K562 (cell line): ENCODE measurements at regions not wholly inside any gene's neighbourhood (a gene's known extent, or its start where the extent isn't known, plus 50 kb on each side); places are given as distances from the start of the nearest gene placed in this dataset.

Source experiments
- ATAC-seq: fragments of 200-7000 bp; cut with Tn5 transposase; 3 replicates; pipeline ENCODE4 v1.9.1; 2020; ENCODE audit warnings: moderate library complexity
- BruUV-seq: library from RNA; stranded (reverse); fragments of 400-500 nt; replicated peaks from 2 replicates; lab custom pipeline; 2021; lab: Mats Ljungman, UMichigan
- CTCF ChIA-PET: fragments of 300-600 bp; formaldehyde crosslinking; extraction: SDS; loops from one replicate; lab custom pipeline; 2021; ENCODE audit warnings: low intra/inter-chr PET ratio; lab: Yijun Ruan, JAX
- POLR2A ChIA-PET: fragments of 300-600, 350-650 bp; sonication (Branson Sonifier 250); formaldehyde crosslinking; extraction: SDS; loops from one replicate; lab custom pipeline; 2021; ENCODE audit warnings: antibody characterized with exemption, inconsistent platforms; lab: Yijun Ruan, JAX
- DNase-seq, 4 experiments: peaks; one replicate each; pipeline versions ENCODE4 v3.0.0 to v3.0.0-alpha.2; 2011 to 2018; ENCODE audit warnings: low spot score in 3 of 4, mixed read lengths in 3 of 4; ENCODE audit errors: extremely low read depth in 1 of 4
- FAIRE-seq: peaks from 2 replicates; lab custom pipeline; 2011; peaks lifted over from hg19 to GRCh38; lab: Jason Lieb, UNC
- H2AFZ ChIP-seq: 2 replicates; pipeline ENCODE4 v1.6.0; 2011; ENCODE audit warnings: low read depth, low read length, control low read depth, inconsistent platforms
- H3K27ac ChIP-seq: fragments of 200-600 bp; 3 replicates; pipeline ENCODE4 v1.8.0; 2011; ENCODE audit warnings: low read depth, mild to moderate bottlenecking, control low read depth, inconsistent platforms, low read length, moderate library complexity, mixed read lengths; ENCODE audit errors: extremely low read depth
- H3K27me3 ChIP-seq, 2 experiments: fragments of 300-600 bp in 1 of 2; 2 replicates in 1 of 2; 3 replicates in 1 of 2; pipeline versions ENCODE4 v1.6.0 to v1.8.0; 2011; ENCODE audit warnings: inconsistent platforms in 2 of 2, low read length in 2 of 2, mild to moderate bottlenecking in 1 of 2, mixed read lengths in 1 of 2, moderate library complexity in 1 of 2; ENCODE audit not compliant: control insufficient read depth in 2 of 2, insufficient read depth in 2 of 2
- H3K36me3 ChIP-seq: fragments of 300-600 bp; 3 replicates; pipeline ENCODE4 v1.8.0; 2011; ENCODE audit warnings: mild to moderate bottlenecking, low read length, inconsistent platforms; ENCODE audit not compliant: control insufficient read depth, insufficient read depth
- H3K4me1 ChIP-seq, 2 experiments: fragments of 200-600 bp in 1 of 2; replicated peaks in 1 of 2; 2 replicates in 1 of 2; 3 replicates in 1 of 2; pipeline versions ENCODE4 v1.5.1 to v1.8.0; 2011; ENCODE audit warnings: inconsistent platforms in 2 of 2, low read length in 2 of 2, mild to moderate bottlenecking in 1 of 2, mixed read lengths in 1 of 2, moderate library complexity in 1 of 2; ENCODE audit not compliant: control insufficient read depth in 2 of 2, insufficient read depth in 2 of 2
- H3K4me2 ChIP-seq: 2 replicates; pipeline ENCODE4 v1.6.1; 2011; ENCODE audit warnings: low read length, control low read depth, inconsistent platforms, mixed read lengths; ENCODE audit not compliant: insufficient read depth
- H3K4me3 ChIP-seq: fragments of 200-600 bp; sonication (generic), shearing (Covaris generic); 2 replicates; pipeline ENCODE4 v1.5.1; 2016; ENCODE audit warnings: control low read depth, inconsistent platforms
- H3K79me2 ChIP-seq: fragments of 200-600 bp; 3 replicates; pipeline ENCODE4 v1.8.0; 2011; ENCODE audit warnings: low read length, inconsistent platforms; ENCODE audit not compliant: control insufficient read depth, insufficient read depth
- H3K9ac ChIP-seq, 2 experiments: 2 replicates each; pipeline versions ENCODE4 v1.6.0 to v1.6.1; 2011; ENCODE audit warnings: low read depth in 2 of 2, low read length in 2 of 2, control low read depth in 1 of 2, inconsistent platforms in 1 of 2, mild to moderate bottlenecking in 1 of 2, mixed read lengths in 1 of 2; ENCODE audit not compliant: insufficient read depth in 1 of 2
- H3K9me1 ChIP-seq: one replicate; pipeline ENCODE4 v1.6.0; 2011; ENCODE audit warnings: inconsistent platforms, mild to moderate bottlenecking, low read length, moderate library complexity; ENCODE audit not compliant: control insufficient read depth, insufficient read depth
- H3K9me3 ChIP-seq: replicated peaks from 2 replicates; pipeline ENCODE4 v1.5.1; 2011; ENCODE audit warnings: low read depth, low read length, inconsistent platforms; ENCODE audit not compliant: control insufficient read depth, insufficient read depth
- H4K20me1 ChIP-seq: replicated peaks from 2 replicates; pipeline ENCODE4 v1.6.1; 2011; ENCODE audit warnings: low read length, inconsistent platforms, mixed read lengths; ENCODE audit not compliant: control insufficient read depth, insufficient read depth
- CHD1 ChIP-seq: fragments of 200-600 bp; sonication (generic); IDR thresholded peaks from one replicate; pipeline ENCODE4 v1.6.1; 2012; ENCODE audit warnings: mild to moderate bottlenecking, moderate library complexity, low read length, inconsistent platforms
- CHD7 ChIP-seq: fragments of 200-600 bp; sonication (generic); IDR thresholded peaks from one replicate; pipeline ENCODE4 v1.6.1; 2012; ENCODE audit warnings: mild to moderate bottlenecking, low read depth, low read length, inconsistent platforms
- CREB3L1 ChIP-seq: fragments of 450-650 bp; IDR thresholded peaks from 2 replicates; pipeline ENCODE4 v1.6.1; 2014; ENCODE audit warnings: low read depth, mild to moderate bottlenecking, moderate library complexity, borderline replicate concordance
- E2F3 ChIP-seq: fragments of 250-450 bp; sonication (Bioruptor Pico); IDR thresholded peaks from 2 replicates; pipeline ENCODE4 v1.4.0; 2020; ENCODE audit warnings: mild to moderate bottlenecking
- ETV5 ChIP-seq: sonication (generic); formaldehyde crosslinking; IDR thresholded peaks from 2 replicates; pipeline ENCODE4 v1.4.0; 2020; ENCODE audit warnings: low read depth, mild to moderate bottlenecking, missing genetic modification reagents
- KDM4B ChIP-seq, 2 experiments: fragments of 450-650 bp in 1 of 2; sonication (generic) in 1 of 2; IDR thresholded peaks; 2 replicates each; pipeline ENCODE4 v1.6.1; 2016 to 2017; ENCODE audit warnings: borderline replicate concordance in 2 of 2, antibody characterized with exemption in 1 of 2, low read depth in 1 of 2, mild to moderate bottlenecking in 1 of 2
- NUFIP1 ChIP-seq: fragments of 450-650 bp; IDR thresholded peaks from 2 replicates; pipeline ENCODE4 v1.6.1; 2018; ENCODE audit not compliant: partially characterized antibody
- POLR3G ChIP-seq: IDR thresholded peaks from 2 replicates; pipeline ENCODE4 v1.6.1; 2011; ENCODE audit not compliant: insufficient read length, insufficient replicate concordance; ENCODE audit errors: extremely low read depth
- TRIM28 ChIP-seq: fragments of 450-650 bp; IDR thresholded peaks from 2 replicates; pipeline ENCODE4 v1.6.1; 2017
- ZNF253 ChIP-seq: fragments of 250-450 bp; sonication (Bioruptor Pico); conservative IDR thresholded peaks from 2 replicates; pipeline ENCODE4 v1.6.1; 2021; ENCODE audit warnings: mild to moderate bottlenecking
- WGBS: fragments of 100-300 bp; shearing (Covaris generic); methylation state at CpG from one replicate; pipeline ENCODE4 v1.1.6; 2016; ENCODE audit warnings: low coverage, mixed read lengths; ENCODE audit not compliant: insufficient coverage; ENCODE audit errors: missing lambda C conversion rate; 5-methylcytosine and 5-hydroxymethylcytosine counted together
- in situ Hi-C: fragments of 300-500 bp; cut with MboI; formaldehyde crosslinking; loops from 4 replicates; pipeline ENCODE4 v1.15.0; 2018; ENCODE audit warnings: inconsistent platforms, mixed read lengths
- intact Hi-C: fragments of 100-400 bp; cut with micrococcal nuclease; formaldehyde crosslinking; loops from 2 replicates; pipeline ENCODE4 v1.14.2; 2022

GRCh38 chr2:9103663-9104277, 100.3 kb upstream of the MBOAT2 start:
- ChIA-PET POLR2A (no interaction called here), CTCF (no interaction called here)
- no peaks in the 10 kb centered on the region for H3K9me1 ChIP-seq
- no peak overlapping the region for H3K4me2 ChIP-seq
- no peak overlapping the region for H3K4me3 ChIP-seq
- H3K4me1 ChIP-seq: peaks cover 0 to 13% of the 10 kb centered on the region in 2 experiments; a peak in 2 of 5 replicates
- H3K27ac ChIP-seq: no peak overlapping the region
- H2AFZ ChIP-seq: no peak overlapping the region
- H3K9me3 ChIP-seq: no peaks in the 10 kb centered on the region
- H3K79me2 ChIP-seq: no peaks in the 10 kb centered on the region
- 66% methylated on average over 10 of the region's 14 CpGs for WGBS
- no peaks in the 10 kb centered on the region; the same call in 1 of the 2 replicates for H4K20me1 ChIP-seq
- DNase-seq (no peak), ATAC-seq (no peak), FAIRE-seq (no peak)
- no peaks in the 10 kb centered on the region for H3K36me3 ChIP-seq
- H3K27me3 ChIP-seq: no peaks in the 10 kb centered on the region
- intact Hi-C loops (loop anchor here (5.0 kb wide), 1 partner anchor 101 kb away; the partner anchor contains the start of gene MBOAT2), in situ Hi-C loops (no loop called here)
- no TSS peak for BruUV-seq
- no peak overlapping the region for H3K9ac ChIP-seq
- TF ChIP-seq ETV5 (CRISPR knock-in tag) (no peak), KDM4B (IDR thresholded peaks at IDR 0.05; ENCODE audit: borderline replicate concordance in 2 of 2, low read depth in 1 of 2) (no peak), POLR3G (no peak), NUFIP1 (no peak), CHD1 (no peak), CREB3L1 (no peak), E2F3 (CRISPR knock-in tag) (no peak), TRIM28 (no peak), CHD7 (no peak), ZNF253 (CRISPR knock-in tag) (no peak)
